HG02938 (cell line): ENCODE measurements at regions not wholly inside any gene's neighbourhood (a gene's known extent, or its start where the extent isn't known, plus 50 kb on each side); places are given as distances from the start of the nearest gene placed in this dataset.

Source experiments
- ATAC-seq: cut with Tn5 transposase; IDR thresholded peaks from one replicate; pipeline ENCODE4 v1.9.1; 2021; ENCODE audit warnings: mild to moderate bottlenecking, moderate library complexity; ENCODE audit not compliant: unreplicated experiment

GRCh38 chr9:81741103-81741502 is 51.8 kb upstream of the TLE1 start:
- ATAC-seq = no peak

- ATAC-seq = no peak
Observed at GRCh38 chr9:81748091-81748490, 58.7 kb upstream of the TLE1 start.

- no peak for ATAC-seq
Observed at GRCh38 chr9:81753436-81753835, 64.1 kb upstream of the TLE1 start.

GRCh38 chr9:81754245-81754644 is 64.9 kb upstream of the TLE1 start:
- no peak for ATAC-seq

- ATAC-seq = no peak
Observed at GRCh38 chr9:81755721-81756120, 66.4 kb upstream of the TLE1 start.

- ATAC-seq = no peak
Observed at GRCh38 chr9:81756561-81756960, 67.2 kb upstream of the TLE1 start.

- no peak for ATAC-seq
Observed at GRCh38 chr9:81758123-81758797, 68.9 kb upstream of the TLE1 start.

GRCh38 chr9:81759680-81760215 is 70.4 kb upstream of the TLE1 start:
- ATAC-seq = no peak

- ATAC-seq = no peak
Observed at GRCh38 chr9:81767921-81768320, 78.6 kb upstream of the TLE1 start.

GRCh38 chr9:81771571-81771970 is 82.2 kb upstream of the TLE1 start:
- no peak for ATAC-seq

- no peak for ATAC-seq
Observed at GRCh38 chr9:81772144-81772543, 82.8 kb upstream of the TLE1 start.

GRCh38 chr9:81776390-81776789 is 87.0 kb upstream of the TLE1 start:
- no peak for ATAC-seq

GRCh38 chr9:81776834-81777233 is 87.5 kb upstream of the TLE1 start:
- ATAC-seq = no peak

GRCh38 chr9:81777482-81777881 is 88.1 kb upstream of the TLE1 start:
- ATAC-seq = no peak

- no peak for ATAC-seq
Observed at GRCh38 chr9:81782313-81782995, 93.1 kb upstream of the TLE1 start.

- ATAC-seq = no peak
Observed at GRCh38 chr9:81787747-81788632, 98.6 kb upstream of the TLE1 start.

- no peak for ATAC-seq
Observed at GRCh38 chr9:81789721-81790120, 100.4 kb upstream of the TLE1 start.

- no peak for ATAC-seq
Observed at GRCh38 chr9:81790166-81790565, 100.8 kb upstream of the TLE1 start.

- ATAC-seq = no peak
Observed at GRCh38 chr9:81791076-81791475, 101.7 kb upstream of the TLE1 start.

- ATAC-seq = no peak
Observed at GRCh38 chr9:81798606-81799005, 109.3 kb upstream of the TLE1 start.

GRCh38 chr9:81801190-81801589 is 111.8 kb upstream of the TLE1 start:
- ATAC-seq = no peak
